COR-L47 (cell line): ENCODE measurements at regions not wholly inside any gene's neighbourhood (a gene's known extent, or its start where the extent isn't known, plus 50 kb on each side); places are given as distances from the start of the nearest gene placed in this dataset.
"Not testable (repeated sequence)": the region's sequence is repeated elsewhere in the genome, so short reads cannot be mapped to it uniquely, and the experiment has no call there.

Experiments
- DNase-seq: peaks from one replicate; lab custom pipeline; 2025; lab: John Stamatoyannopoulos, UW

DNA sequence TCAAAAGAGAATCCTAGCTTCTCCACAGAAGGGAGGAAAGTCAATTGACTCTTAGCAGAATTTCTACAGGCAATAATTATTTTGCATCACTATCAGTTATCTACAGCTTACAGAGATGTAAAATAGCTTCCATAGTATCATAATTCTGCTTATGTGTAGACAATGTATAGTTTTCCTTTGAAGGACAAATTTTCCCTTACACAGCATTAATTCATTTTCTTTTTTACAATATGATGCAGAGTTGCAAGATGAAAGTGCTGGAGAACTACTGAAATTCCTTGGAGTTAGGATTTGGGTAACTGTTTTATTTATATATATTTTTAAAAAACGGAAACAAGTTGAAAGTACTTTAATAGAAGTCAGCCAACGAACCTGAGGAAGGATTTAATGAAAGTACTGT, 111.0 kb upstream of the CPHXL start:
- DNase-seq, result no peak

DNA sequence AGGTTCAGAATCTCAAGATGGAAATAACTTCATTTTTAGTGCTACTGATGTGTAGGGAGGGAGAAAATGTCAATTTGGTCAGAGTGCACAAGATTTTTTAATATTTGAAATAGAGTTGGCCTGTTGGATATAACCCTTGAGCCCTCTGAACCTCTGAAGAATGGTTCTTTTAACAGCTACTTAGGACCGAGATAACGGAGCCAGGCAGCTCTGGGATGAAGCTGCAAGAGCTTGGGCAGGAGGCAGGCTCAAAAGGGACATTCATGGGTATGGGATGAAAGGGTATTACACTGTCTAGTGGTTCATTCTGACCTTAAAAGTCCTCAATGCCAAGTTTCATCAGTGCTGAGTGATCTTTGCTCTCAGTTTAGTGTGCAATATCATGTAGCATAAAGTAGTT, 111.4 kb upstream of the CPHXL start:
- no peak for DNase-seq

DNA sequence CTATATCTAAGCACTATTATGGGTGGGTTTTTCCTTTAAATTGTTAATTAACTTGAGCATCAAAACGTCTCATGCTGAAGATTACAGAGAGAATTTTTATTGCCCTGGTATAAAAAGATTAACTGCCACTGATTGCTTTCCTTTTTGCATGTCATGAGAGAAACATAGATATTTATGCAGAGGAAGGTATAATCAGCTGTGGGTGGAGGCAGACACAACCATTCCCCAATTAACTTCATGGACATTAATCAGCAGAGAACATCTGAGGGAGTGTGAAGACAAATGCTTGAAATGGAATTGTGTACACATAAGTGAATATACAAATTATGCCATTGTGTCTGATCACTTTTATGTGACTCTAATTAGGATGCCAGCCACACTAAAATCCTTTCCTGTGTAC, 115.2 kb upstream of the CPHXL start:
- DNase-seq, result peak; percentile 34

DNA sequence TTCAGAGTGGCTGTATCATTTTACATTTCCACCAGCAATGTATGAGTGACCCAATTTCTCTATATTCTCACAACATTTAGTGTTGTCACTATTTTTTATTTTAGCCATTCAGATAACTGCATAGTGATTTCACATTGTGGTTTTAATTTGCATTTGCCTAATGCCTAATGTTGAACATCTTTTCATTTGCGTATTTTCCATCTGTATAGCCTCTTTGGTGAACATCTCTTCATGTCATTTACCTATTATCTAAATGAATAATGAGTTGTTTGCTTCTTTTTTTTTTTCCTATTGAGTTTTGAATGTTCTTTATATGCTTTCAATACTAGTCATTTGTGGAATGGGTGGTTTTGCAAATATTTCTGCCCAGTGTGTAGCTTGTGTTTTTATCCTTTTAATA, 120.9 kb upstream of the CPHXL start:
- DNase-seq, result no peak

DNA sequence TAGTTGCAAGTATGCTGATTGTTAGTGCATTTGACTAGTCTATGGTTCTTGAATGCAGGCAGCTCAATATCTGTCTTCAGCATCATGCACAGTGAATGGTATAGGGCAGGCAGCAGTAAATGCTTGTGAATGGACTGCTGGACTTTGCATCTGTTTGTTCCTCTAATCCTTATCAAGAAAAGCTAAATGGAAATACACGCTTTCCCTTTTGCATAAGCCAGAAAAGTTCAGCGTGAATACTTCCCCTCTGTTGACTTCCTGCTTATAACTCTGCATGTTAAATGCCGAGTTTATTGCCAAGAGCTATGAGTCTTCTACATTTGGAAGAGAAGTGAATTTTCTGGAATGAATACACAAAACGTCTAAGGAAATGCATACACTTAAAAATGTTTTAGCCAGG, 127.9 kb upstream of the CPHXL start:
- DNase-seq, result no peak

DNA sequence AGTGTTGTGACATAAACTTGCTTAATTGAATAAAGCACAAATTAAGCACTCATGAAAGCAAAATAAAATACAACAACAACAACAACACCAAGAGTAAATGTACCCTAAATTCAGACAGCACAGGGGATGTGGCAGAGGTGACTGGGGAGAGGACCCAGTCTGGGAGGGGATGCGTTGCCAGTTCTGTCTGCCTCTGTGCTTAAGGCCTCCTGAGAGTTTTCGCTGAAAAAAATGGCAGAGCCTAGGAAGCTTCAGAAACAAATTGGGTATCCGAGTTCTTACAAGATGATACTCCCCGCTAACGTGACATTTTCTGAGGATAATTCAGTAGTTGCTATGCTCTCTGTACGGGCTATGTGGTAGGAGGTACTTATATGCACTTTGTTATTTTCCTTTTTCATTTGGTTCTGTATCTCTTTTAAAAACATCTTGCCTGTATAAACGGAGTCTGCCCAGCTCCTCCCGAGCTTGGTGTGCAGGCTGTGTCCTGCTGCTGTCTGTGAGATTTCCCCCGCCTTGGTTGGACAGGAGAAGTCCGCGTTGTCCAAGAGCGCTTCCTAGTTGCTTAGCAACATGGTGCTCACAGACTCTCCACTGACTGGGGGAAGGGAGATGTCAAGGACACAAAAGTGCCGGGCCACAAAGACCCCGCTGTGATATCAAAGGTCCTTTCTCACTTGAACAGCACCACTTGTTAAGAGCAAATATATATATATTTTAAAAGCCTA, 134.2 kb upstream of the CPHXL start:
- peak; percentile 83 for DNase-seq

DNA sequence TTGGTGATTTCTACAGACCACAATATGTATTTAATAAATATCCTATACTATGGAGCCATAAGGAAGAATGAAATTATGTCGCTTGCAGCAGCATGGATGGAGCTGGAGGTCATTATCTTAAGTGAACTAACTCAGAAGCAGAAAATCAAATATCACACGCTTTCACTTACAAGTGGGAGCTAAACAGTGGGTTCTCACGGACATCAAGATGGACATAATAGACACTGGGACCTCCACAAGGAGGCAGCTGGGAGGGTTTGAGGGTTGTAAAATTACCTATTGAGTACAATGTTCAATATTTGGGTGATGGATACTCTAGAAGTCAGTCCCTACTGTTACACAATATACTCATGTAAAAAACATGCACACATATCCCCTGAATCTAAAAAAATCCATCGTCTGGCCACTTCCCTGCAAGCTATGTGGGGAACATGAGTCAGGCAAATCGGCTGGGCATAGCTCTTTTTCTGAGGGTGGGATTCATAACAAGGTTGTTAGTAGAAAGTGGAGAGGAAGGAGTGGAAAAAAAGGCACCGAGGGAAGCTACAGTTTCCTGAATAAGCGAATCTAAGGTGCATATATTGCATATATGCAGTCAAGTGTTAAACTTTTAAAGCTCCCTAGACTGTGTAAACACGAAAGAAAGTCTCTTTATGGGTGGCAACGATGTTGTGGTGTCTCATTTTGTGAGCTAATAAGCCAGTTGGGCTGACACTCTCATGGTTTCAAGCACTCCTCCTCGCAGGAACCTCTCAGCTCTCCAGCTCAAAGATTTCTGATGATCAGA, 135.2 kb upstream of the CPHXL start:
- no peak for DNase-seq

DNA sequence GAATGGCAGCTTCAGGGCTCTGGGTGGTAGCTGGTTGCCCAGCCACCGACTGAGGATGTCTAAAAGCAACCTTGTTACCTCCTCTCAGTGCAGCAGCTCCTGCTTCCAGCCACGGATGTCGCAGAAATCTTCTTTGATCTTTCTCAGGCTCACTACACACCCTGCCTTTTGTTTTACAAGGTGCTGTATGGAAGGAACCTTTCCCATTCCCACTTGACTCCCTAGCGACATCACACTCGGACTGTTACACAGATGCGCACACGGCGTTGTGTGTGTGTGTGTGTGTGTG, 135.8 kb upstream of the CPHXL start:
- DNase-seq, result no peak

DNA sequence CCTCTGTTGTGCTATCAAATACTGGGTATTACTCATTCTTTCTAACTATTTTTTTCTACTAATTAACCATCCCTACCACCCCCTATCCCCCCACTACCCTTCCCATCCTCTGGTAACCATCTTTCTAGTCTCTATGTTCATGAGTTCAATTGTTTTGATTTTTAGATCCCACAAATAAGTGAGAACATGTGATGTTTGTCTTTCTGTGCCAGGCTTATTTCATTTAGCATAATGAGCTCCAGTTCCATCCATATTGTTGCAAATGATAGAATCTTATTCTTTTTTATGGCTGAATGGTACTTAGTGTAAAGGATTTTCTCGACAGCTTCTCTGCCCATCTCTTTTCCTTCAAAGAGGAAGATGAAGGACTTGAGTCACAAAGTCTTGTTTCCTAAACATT, 138.0 kb upstream of the CPHXL start:
- DNase-seq, result no peak

DNA sequence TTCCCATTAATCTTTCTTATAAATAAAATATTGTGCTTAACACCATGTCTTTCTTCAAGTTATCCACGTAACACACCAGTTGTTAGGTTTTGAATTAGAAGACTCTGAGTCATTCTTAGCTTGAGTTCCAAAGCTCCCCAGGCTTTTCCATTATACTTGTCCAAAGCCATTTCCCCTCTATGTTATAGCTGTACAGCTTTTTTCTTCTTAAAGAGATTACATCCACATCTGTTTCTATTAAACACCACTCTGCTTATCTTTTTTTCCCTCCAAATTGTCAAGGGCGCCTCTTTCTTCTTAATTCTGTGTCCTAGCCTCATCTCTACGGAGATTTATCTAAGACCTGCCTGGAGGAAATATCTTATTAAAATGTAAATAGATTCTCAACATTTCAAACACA, 139.4 kb upstream of the CPHXL start:
- DNase-seq, result no peak

DNA sequence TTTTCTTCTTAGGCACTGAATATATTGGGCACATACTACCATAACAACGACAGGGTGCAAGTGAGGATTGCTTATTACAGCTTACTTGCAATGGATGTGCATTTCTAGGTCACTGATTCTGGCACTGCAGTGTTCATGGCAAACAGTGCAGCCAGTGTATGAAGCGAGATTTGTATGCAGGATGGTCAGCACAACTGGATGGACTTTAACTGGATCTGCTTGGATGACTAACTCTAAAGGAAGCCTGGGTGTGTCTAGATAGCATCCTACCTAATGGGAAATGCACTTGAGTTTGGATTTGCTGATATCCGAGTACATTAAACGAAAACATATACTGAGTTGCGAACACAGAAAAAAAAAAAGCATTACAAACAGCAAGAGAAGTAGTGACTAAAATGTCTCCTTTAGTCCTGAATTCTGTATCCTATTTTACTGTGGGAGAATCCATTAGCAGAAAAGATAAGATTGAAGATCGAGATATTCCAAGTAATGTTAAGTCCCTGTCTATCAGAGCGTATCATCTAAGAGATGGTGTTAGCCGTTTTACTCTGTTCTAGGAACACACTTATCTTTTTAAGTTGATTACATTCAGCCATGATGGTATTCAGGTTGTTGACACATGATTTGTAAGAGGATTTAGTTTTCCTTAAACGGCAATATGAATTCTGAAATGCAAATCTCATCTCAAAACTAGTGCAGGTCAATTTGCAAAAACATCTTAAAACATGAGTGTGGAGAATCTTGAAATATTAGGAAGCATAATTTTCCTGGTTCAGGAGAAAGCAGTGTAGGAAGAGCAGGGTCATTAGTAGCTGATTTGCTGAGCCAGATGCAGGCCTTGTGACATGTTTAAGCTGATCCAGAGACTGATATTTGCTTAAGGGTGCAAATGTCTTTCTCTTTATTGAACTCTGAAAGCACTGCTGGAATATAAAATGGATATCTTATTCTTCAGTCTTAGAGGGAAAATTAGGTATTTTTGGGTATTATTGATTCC, 142.6 kb upstream of the CPHXL start:
- DNase-seq, result no peak

DNA sequence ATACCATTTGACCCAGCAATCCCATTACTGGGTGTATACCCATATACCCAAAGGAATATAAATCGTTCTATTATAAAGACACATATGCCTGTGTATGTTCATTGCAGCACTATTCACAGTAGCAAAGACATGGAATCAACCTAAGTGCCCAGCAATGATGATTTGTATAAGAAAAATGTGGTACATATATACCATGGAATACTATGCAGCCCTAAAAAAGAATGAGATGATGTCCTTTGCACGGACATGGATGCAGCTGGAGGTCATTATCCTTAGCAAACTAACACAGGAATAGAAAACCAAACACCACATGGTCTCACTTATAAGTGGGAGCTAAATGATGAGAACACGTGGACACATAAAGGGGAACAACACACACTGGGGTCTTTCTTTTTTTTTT, 155.0 kb upstream of the CPHXL start:
- not testable (repeated sequence) for DNase-seq

DNA sequence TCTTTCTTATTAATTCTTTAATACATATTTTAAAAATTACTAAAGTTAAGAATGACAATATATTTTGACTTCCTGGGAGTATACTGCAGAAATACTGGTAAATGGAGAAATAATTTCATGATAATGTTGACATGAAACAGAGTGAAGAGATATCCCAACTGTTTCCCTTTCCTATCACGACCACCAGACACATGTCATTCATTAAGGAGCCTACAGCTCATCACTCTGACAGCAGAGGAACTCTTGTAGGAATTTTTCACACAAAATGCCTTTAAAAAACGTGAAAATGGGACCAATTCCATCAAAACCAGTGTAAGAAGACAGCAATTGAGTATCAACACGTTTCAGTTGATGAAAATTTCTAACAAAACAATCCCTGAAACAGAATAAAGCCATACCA, 172.9 kb upstream of the CPHXL start:
- DNase-seq, result no peak

DNA sequence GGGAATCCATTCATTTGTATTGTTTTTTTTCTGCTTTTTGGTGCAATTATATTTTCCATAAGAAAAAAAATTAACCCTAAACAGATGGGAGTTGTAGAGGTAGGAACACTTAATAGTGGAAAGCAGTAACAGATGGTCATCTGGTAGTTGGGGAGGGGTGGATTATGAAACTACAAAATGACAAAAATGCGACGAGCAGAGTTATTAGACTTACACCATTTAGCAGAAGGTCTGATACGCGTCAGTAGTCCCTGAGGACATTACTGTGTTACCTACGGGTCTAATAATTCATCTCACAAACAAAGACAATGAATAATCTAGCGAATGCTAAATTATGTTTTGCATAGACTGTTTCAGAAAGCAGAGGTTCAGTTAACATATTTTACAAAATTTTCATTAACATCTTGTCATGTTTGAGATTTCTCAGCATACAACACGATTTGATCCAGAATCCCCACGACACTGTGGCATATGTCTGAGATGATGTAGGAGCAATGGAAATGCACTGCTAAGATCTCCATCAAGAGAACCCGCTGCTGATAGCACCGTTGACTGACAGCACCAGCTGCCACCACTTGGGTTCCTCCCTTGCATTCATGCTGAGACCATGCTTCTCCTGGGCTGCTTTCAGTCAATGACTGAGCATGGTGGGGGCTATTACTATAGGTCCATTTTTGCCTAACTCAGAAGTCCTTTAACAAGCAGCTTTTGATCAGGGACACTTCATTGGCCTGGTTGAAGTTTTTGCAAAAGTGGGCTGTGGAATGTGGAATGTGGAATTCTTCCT, 182.2 kb upstream of the CPHXL start:
- DNase-seq, result no peak

DNA sequence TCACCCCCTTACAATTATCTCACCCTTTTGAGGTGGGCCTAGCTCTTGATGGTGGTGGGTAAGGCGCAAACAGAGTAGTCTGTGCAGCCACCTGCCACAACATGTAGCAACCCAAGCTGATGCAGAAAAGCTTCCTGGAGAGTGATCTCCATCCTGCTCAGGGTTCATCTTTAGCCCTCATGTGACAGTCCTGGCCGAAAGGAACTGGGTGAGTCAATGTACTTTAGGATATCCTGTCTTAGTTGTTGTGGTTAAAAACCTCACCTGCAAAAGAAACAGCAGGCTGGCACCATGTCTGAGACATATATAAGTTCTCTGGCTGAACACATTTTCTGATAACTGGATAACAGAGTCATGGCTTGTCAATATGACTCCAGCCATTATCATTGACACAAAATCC, 183.5 kb upstream of the CPHXL start:
- DNase-seq, result no peak

DNA sequence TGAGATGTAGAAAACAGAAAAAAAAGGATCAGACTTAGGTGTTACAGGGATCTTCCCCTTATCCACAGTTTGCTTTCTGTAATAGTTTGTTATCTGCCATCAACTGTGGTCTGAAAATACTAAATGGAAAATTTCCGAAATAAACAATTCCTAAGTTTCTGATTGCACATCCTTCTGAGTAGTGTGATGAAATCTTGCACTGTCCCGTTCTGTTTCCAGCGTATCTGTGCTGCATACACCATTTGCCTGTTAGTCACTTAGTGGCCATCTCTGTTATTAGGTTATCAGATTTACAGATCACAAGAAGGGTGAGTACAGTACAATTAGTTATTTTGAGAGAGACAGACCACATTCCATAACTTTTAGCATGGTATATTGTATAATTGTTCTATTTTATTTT, 185.6 kb upstream of the CPHXL start:
- no peak for DNase-seq

DNA sequence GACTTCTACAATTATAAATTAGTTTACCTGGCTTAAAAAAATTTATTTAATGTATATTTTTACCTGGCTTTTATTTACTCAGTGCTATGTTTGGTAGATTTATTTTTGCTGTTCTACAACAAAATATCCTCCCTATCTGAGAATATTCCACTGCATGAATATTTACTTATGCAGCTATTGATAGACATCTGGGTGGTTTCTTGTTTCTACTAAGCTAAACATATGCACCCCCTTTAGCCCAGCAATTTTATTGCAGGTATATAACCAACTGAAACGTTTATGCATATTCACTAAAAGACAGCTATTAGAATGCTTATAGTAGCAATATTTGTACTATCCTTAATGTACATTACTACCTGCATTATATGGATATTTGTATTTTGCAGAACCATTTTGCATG, 187.7 kb upstream of the CPHXL start:
- DNase-seq, result no peak

DNA sequence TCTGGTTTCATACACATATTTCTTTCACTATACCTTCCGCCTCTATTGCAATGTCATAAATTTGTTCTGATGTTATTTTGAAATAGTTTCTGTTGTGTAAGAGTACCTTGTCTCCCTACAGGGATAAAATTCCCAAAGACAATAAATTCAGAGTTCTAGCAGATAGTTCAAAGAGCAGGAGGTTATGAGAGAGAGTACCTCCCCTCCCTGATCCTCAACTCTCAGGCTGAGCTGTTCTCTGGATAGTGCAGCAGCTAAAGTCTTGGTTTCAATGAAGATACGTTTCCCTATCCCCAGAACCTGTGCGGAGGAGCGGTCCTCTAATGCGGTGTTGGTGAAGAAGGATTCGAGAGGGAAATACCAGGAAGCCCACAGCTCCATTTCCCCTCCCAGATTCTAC, 190.2 kb upstream of the CPHXL start:
- no peak for DNase-seq

DNA sequence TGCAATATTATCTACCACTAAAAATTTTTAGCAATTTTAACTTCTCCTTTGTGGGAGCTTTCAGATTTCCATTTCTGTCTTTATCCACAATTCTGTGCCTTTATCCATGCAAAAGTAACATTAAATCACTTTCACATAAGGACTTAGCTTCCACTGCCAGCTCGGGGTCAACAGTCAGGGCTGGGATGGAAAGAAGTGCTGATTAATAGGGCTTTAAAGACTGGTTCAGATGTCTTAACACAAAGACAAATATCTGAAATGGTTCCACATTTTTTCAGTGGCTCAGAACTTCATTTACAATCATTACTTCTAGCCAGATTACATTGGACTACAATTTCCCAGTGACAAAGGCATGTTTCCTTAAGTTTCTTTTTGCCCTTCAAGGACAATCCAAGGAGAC, 191.8 kb upstream of the CPHXL start:
- no peak for DNase-seq

DNA sequence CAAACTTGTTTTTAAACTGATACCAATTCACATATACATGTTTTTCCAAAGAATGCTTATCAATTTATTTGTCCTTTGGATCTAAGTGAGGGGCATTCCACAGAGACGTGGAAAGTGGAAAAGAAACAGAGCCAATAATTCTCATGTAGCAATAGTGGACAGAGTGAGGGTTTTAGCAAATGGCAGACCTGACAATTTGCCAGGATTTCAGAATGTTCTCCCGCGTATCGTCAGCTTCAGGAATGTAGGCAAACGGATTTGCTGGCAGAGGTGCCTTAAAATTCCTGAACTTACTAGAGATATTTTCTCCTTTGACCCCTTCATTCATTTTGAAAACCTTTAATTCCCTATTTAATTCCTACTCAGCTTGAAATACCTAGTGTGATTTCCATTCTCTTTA, 193.4 kb upstream of the CPHXL start:
- no peak for DNase-seq

DNA sequence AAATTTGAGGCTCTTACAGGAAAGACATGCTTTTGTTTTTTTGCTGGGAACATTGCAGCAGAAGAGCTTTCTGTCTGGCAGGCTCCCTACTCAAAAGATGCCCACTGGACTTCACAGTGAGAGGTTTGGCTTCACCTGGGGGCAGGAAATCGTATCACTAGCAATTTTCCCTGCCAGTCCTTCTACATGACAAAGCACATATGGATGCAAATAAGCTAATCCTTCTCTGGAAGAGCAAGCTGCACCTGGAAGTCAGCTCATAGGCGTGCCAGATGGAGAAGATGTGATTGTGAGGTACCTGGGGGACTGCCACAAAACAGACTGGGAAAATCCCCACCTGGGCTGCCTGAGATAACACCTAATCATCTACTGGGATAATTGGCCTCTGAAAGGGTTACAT, 195.0 kb upstream of the CPHXL start:
- peak; percentile 51 for DNase-seq

DNA sequence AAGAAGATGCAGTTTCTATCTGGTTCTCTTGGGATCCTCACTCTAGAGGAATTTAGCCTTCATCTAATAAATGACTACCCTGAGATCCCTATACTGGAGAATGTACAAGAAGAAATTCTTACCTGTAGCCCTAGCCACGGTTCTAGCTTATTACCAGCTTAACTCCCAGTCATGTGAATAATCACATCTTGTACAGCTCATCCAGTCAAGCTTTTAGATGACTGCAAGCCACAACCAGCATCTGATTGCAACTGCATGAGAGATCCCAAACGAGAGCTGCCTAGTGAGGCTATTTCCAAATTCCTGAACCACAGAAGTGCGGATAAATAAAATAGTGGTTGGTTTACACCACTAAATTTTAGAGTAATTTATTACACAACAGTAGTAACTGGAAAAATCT, 196.0 kb upstream of the CPHXL start:
- no peak for DNase-seq
